ENCODE measurements at regions not wholly inside any gene's neighbourhood (a gene's known extent, or its start where the extent isn't known, plus 50 kb on each side); places are given as distances from the start of the nearest gene placed in this dataset.

- Histone ChIP-seq H2AFZ (ENCODE audit: low read depth) (no peak overlapping the region), H3K4me2 (no peak overlapping the region), H3K79me2 (ENCODE audit: insufficient read depth) (no peaks in the 10 kb centered on the region), H3K9me2 (no peaks in the 10 kb centered on the region), H3K9ac (no peak overlapping the region), H3K36me3 (replicated peaks in 1 of 2; ENCODE audit: control insufficient read depth in 1 of 2, insufficient read depth in 2 of 2, low read length in 1 of 2) (no peaks in the 10 kb centered on the region), H3K27me3 (ENCODE audit: insufficient read depth) (no peaks in the 10 kb centered on the region; the same call in 1 of the 2 replicates), H3K27ac (ENCODE audit: low read depth in 2 of 2, low read length in 1 of 2) (no peak overlapping the region), H3K4me1 (ENCODE audit: control insufficient read depth in 1 of 2, insufficient read depth in 2 of 2, low read depth in 1 of 2, low read length in 1 of 2) (no peaks in the 10 kb centered on the region; a peak in 1 of 4 replicates), H3F3A (replicated peaks; ENCODE audit: insufficient read depth) (no peaks in the 10 kb centered on the region), H3K9me3 (no peaks in the 10 kb centered on the region), H3K4me3 (ENCODE audit: low read depth in 2 of 2, low read length in 1 of 2) (no peak overlapping the region), H4K20me1 (ENCODE audit: insufficient read depth) (no peaks in the 10 kb centered on the region)
- CTCF ChIA-PET: no interaction called here
- TF ChIP-seq POLR2AphosphoS5 (IDR thresholded peaks at IDR 0.05; ENCODE audit: low read depth, low read length) (no peak), MEF2A (IDR thresholded peaks at IDR 0.05; ENCODE audit: borderline replicate concordance, low read depth) (no peak), RFX5 (IDR thresholded peaks at IDR 0.05; ENCODE audit: low read length) (no peak), ELF1 (IDR thresholded peaks at IDR 0.05) (no peak), YY1 (IDR thresholded peaks at IDR 0.05; ENCODE audit: low read depth) (no peak), MXI1 (IDR thresholded peaks at IDR 0.05; ENCODE audit: low read depth, low read length) (no peak), EZH2phosphoT487 (IDR thresholded peaks at IDR 0.05; ENCODE audit: borderline replicate concordance, low read depth) (no peak), TAF1 (IDR thresholded peaks at IDR 0.05; ENCODE audit: borderline replicate concordance, low read depth, low read length) (no peak), IRF3 (IDR thresholded peaks at IDR 0.05; ENCODE audit: low read depth, low read length) (no peak), MAX (IDR thresholded peaks at IDR 0.05; ENCODE audit: low read depth) (no peak), RCOR1 (IDR thresholded peaks at IDR 0.05; ENCODE audit: low read length) (no peak)
- POLR2A ChIA-PET: no interaction called here
- DNase-seq: no peak
- WGBS (ENCODE audit: low lambda C conversion rate): 3% methylated on average over 4 of the region's 4 CpGs
Observed at GRCh38 chr5:31106691-31107090, 86.8 kb upstream of the CDH6 start.

- Histone ChIP-seq H2AFZ (ENCODE audit: low read depth) (no peak overlapping the region), H3F3A (replicated peaks; ENCODE audit: insufficient read depth) (no peaks in the 10 kb centered on the region), H3K9ac (no peak overlapping the region), H3K27ac (ENCODE audit: low read depth in 2 of 2, low read length in 1 of 2) (no peak overlapping the region), H3K4me1 (ENCODE audit: control insufficient read depth in 1 of 2, insufficient read depth in 2 of 2, low read depth in 1 of 2, low read length in 1 of 2) (no peaks in the 10 kb centered on the region; a peak in 1 of 4 replicates), H3K4me3 (ENCODE audit: low read depth in 2 of 2, low read length in 1 of 2) (no peak overlapping the region), H3K79me2 (ENCODE audit: insufficient read depth) (no peaks in the 10 kb centered on the region), H3K9me3 (no peaks in the 10 kb centered on the region), H4K20me1 (ENCODE audit: insufficient read depth) (no peaks in the 10 kb centered on the region), H3K27me3 (ENCODE audit: insufficient read depth) (no peaks in the 10 kb centered on the region; the same call in 1 of the 2 replicates), H3K4me2 (no peak overlapping the region), H3K9me2 (no peaks in the 10 kb centered on the region), H3K36me3 (replicated peaks in 1 of 2; ENCODE audit: control insufficient read depth in 1 of 2, insufficient read depth in 2 of 2, low read length in 1 of 2) (no peaks in the 10 kb centered on the region)
- 2% methylated on average over 2 of the region's 2 CpGs for WGBS (ENCODE audit: low lambda C conversion rate)
- ChIA-PET CTCF (interaction anchor here (1.0 kb wide), 1 partner anchor 81 kb away, joined by 4 read pairs; no protein-coding TSS in a partner anchor), POLR2A (no interaction called here)
- DNase-seq: no peak
- TF ChIP-seq PBX3 (IDR thresholded peaks at IDR 0.05): no peak
- no peak for TF ChIP-seq RCOR1 (IDR thresholded peaks at IDR 0.05; ENCODE audit: low read length)
- no peak for TF ChIP-seq JUND (IDR thresholded peaks at IDR 0.05)
- no peak for TF ChIP-seq FOSL2 (IDR thresholded peaks at IDR 0.05; ENCODE audit: borderline replicate concordance, low read depth)
- TF ChIP-seq RFX5 (IDR thresholded peaks at IDR 0.05; ENCODE audit: low read length): no peak
- TF ChIP-seq, protein P1, sequence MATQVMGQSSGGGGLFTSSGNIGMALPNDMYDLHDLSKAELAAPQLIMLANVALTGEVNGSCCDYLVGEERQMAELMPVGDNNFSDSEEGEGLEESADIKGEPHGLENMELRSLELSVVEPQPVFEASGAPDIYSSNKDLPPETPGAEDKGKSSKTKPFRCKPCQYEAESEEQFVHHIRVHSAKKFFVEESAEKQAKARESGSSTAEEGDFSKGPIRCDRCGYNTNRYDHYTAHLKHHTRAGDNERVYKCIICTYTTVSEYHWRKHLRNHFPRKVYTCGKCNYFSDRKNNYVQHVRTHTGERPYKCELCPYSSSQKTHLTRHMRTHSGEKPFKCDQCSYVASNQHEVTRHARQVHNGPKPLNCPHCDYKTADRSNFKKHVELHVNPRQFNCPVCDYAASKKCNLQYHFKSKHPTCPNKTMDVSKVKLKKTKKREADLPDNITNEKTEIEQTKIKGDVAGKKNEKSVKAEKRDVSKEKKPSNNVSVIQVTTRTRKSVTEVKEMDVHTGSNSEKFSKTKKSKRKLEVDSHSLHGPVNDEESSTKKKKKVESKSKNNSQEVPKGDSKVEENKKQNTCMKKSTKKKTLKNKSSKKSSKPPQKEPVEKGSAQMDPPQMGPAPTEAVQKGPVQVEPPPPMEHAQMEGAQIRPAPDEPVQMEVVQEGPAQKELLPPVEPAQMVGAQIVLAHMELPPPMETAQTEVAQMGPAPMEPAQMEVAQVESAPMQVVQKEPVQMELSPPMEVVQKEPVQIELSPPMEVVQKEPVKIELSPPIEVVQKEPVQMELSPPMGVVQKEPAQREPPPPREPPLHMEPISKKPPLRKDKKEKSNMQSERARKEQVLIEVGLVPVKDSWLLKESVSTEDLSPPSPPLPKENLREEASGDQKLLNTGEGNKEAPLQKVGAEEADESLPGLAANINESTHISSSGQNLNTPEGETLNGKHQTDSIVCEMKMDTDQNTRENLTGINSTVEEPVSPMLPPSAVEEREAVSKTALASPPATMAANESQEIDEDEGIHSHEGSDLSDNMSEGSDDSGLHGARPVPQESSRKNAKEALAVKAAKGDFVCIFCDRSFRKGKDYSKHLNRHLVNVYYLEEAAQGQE (IDR thresholded peaks at IDR 0.05; ENCODE audit: low read depth, low read length): no peak
- TF ChIP-seq ZBTB33 (IDR thresholded peaks at IDR 0.05; ENCODE audit: borderline replicate concordance, low read depth): no peak
- TF ChIP-seq POLR2AphosphoS5 (IDR thresholded peaks at IDR 0.05; ENCODE audit: low read depth, low read length): no peak
- TF ChIP-seq SMC3 (IDR thresholded peaks at IDR 0.05; ENCODE audit: low read depth, low read length): no peak
- no peak for TF ChIP-seq MEF2A (IDR thresholded peaks at IDR 0.05; ENCODE audit: borderline replicate concordance, low read depth)
- no peak for TF ChIP-seq GABPA (IDR thresholded peaks at IDR 0.05; ENCODE audit: low read depth)
- TF ChIP-seq SIN3A (IDR thresholded peaks at IDR 0.05; ENCODE audit: borderline replicate concordance, low read depth, low read length): no peak
- TF ChIP-seq YY1 (IDR thresholded peaks at IDR 0.05; ENCODE audit: low read depth): no peak
Observed at GRCh38 chr5:31106278-31106677, 87.2 kb upstream of the CDH6 start.

Data from SK-N-SH (cell line).